Neuronal stem cell (in vitro differentiated cells): ENCODE measurements at regions not wholly inside any gene's neighbourhood (a gene's known extent, or its start where the extent isn't known, plus 50 kb on each side); places are given as distances from the start of the nearest gene placed in this dataset.
"Not testable (repeated sequence)": the region's sequence is repeated elsewhere in the genome, so short reads cannot be mapped to it uniquely, and the experiment has no call there.

Experiments
- DNase-seq: peaks from one replicate; pipeline ENCODE4 v3.0.0-alpha.2; 2013; ENCODE audit warnings: low spot score
- H2AFZ ChIP-seq: one replicate; pipeline ENCODE4 v1.6.1; 2013; ENCODE audit warnings: mild to moderate bottlenecking, low read length, inconsistent platforms
- H2AK5ac ChIP-seq: 2 replicates; pipeline ENCODE4 v1.6.1; 2013; ENCODE audit warnings: low read depth, mild to moderate bottlenecking, inconsistent platforms, low read length, moderate library complexity, mixed read lengths
- H2BK120ac ChIP-seq: 2 replicates; pipeline ENCODE4 v1.6.1; 2013; ENCODE audit warnings: low read depth, mild to moderate bottlenecking, inconsistent platforms, low read length, moderate library complexity, mixed read lengths
- H2BK12ac ChIP-seq: one replicate; pipeline ENCODE4 v1.6.1; 2013; ENCODE audit warnings: low read length, inconsistent platforms
- H2BK15ac ChIP-seq: 2 replicates; pipeline ENCODE4 v1.6.1; 2013; ENCODE audit warnings: mild to moderate bottlenecking, low read length, inconsistent platforms, mixed read lengths
- H2BK5ac ChIP-seq: one replicate; pipeline ENCODE4 v1.6.1; 2013; ENCODE audit warnings: inconsistent platforms, mild to moderate bottlenecking, low read length, moderate library complexity
- H3K14ac ChIP-seq: one replicate; pipeline ENCODE4 v1.6.1; 2013; ENCODE audit warnings: low read length, inconsistent platforms
- H3K18ac ChIP-seq: 2 replicates; pipeline ENCODE4 v1.6.1; 2013; ENCODE audit warnings: low read length, inconsistent platforms
- H3K23ac ChIP-seq: 2 replicates; pipeline ENCODE4 v1.6.1; 2013; ENCODE audit warnings: low read depth, mild to moderate bottlenecking, mixed read lengths, low read length, inconsistent platforms; ENCODE audit not compliant: poor library complexity
- H3K27ac ChIP-seq: replicated peaks from 3 replicates; pipeline ENCODE4 v1.5.1; 2013; ENCODE audit warnings: low read length, inconsistent platforms
- H3K27me3 ChIP-seq, 3 experiments: 2 replicates each; pipeline ENCODE4 v1.6.1; 2013; ENCODE audit warnings: low read length in 3 of 3, mild to moderate bottlenecking in 2 of 3, inconsistent platforms in 1 of 3, low read depth in 1 of 3, mixed read lengths in 1 of 3, moderate library complexity in 1 of 3; ENCODE audit not compliant: control insufficient read depth in 3 of 3, insufficient read depth in 3 of 3
- H3K36me3 ChIP-seq, 2 donors: replicated peaks in 1 of 2; 2 replicates each; pipeline ENCODE4 v1.6.1; 2013; ENCODE audit warnings: low read length in 2 of 2; ENCODE audit not compliant: control insufficient read depth in 2 of 2, insufficient read depth in 2 of 2
- H3K4ac ChIP-seq: 2 replicates; pipeline ENCODE4 v1.6.1; 2013; ENCODE audit warnings: inconsistent platforms, mild to moderate bottlenecking, low read length, moderate library complexity
- H3K4me1 ChIP-seq, 2 donors: 1 replicate in 1 of 2; 2 replicates in 1 of 2; pipeline ENCODE4 v1.6.1; 2013; ENCODE audit warnings: low read length in 2 of 2, low read depth in 1 of 2; ENCODE audit not compliant: control insufficient read depth in 2 of 2, insufficient read depth in 1 of 2
- H3K4me2 ChIP-seq: one replicate; pipeline ENCODE4 v1.6.1; 2013; ENCODE audit warnings: mild to moderate bottlenecking, low read length, inconsistent platforms; ENCODE audit not compliant: insufficient read depth, poor library complexity, severe bottlenecking
- H3K4me3 ChIP-seq, 2 donors: 2 replicates each; pipeline ENCODE4 v1.5.1; 2013; ENCODE audit warnings: low read length in 2 of 2, mild to moderate bottlenecking in 2 of 2, inconsistent platforms in 1 of 2, moderate library complexity in 1 of 2
- H3K79me1 ChIP-seq: one replicate; pipeline ENCODE4 v1.6.1; 2013; ENCODE audit warnings: low read depth, mild to moderate bottlenecking, inconsistent platforms, low read length, moderate library complexity
- H3K9ac ChIP-seq: one replicate; pipeline ENCODE4 v1.6.1; 2013; ENCODE audit warnings: mild to moderate bottlenecking, low read depth, low read length, inconsistent platforms; ENCODE audit not compliant: poor library complexity
- H3K9me3 ChIP-seq, 2 donors: replicated peaks in 1 of 2; 2 replicates each; pipeline versions ENCODE3 to v1.6.1; 2013; ENCODE audit warnings: low read length in 2 of 2, mild to moderate bottlenecking in 2 of 2, inconsistent platforms in 1 of 2, low read depth in 1 of 2, mixed read lengths in 1 of 2, moderate library complexity in 1 of 2; ENCODE audit not compliant: control insufficient read depth in 2 of 2, insufficient read depth in 1 of 2
- H4K8ac ChIP-seq: one replicate; pipeline ENCODE4 v1.6.1; 2013; ENCODE audit warnings: low read depth, mild to moderate bottlenecking, inconsistent platforms, low read length, moderate library complexity
- H4K91ac ChIP-seq: one replicate; pipeline ENCODE4 v1.6.1; 2013; ENCODE audit warnings: low read length, low read depth, mild to moderate bottlenecking, inconsistent platforms; ENCODE audit not compliant: poor library complexity
- WGBS, 2 donors: extraction: QIAGEN DNeasy Blood & Tissue Kit; methylation state at CpG; one replicate each; pipeline ENCODE4 v1.1.7; 2013; ENCODE audit warnings: missing lambda C conversion rate in 2 of 2, mixed read lengths in 1 of 2; ENCODE audit not compliant: insufficient read length in 2 of 2, insufficient replicate concordance in 1 of 2; ENCODE audit errors: extremely low coverage in 2 of 2; 5-methylcytosine and 5-hydroxymethylcytosine counted together

GRCh38 chr2:59752512-59752911 is 800.9 kb downstream of the BCL11A start:
- H3K27ac ChIP-seq: no peak overlapping the region
- no peaks in the 10 kb centered on the region for H3K27me3 ChIP-seq
- no peak overlapping the region for H2AFZ ChIP-seq
- no peak overlapping the region for H3K4me2 ChIP-seq
- H3K23ac ChIP-seq: no peak overlapping the region
- no CpG with 5 or more reads among the region's 1 CpG for WGBS, 2 donors
- H3K4ac ChIP-seq: no peak overlapping the region
- no peak overlapping the region for H3K14ac ChIP-seq
- H4K8ac ChIP-seq: no peak overlapping the region
- no peaks in the 10 kb centered on the region for H3K36me3 ChIP-seq
- H2BK15ac ChIP-seq: no peak overlapping the region
- no peaks in the 10 kb centered on the region for H3K9me3 ChIP-seq
- H2BK5ac ChIP-seq: no peak overlapping the region
- no peak overlapping the region for H2BK12ac ChIP-seq
- DNase-seq: no peak
- H3K9ac ChIP-seq: no peak overlapping the region
- H3K79me1 ChIP-seq: no peaks in the 10 kb centered on the region
- H3K4me3 ChIP-seq: no peak overlapping the region
- no peak overlapping the region for H2AK5ac ChIP-seq
- H2BK120ac ChIP-seq: no peak overlapping the region
- H3K18ac ChIP-seq: no peak overlapping the region
- no peak overlapping the region for H4K91ac ChIP-seq
- no peaks in the 10 kb centered on the region for H3K4me1 ChIP-seq

DNA sequence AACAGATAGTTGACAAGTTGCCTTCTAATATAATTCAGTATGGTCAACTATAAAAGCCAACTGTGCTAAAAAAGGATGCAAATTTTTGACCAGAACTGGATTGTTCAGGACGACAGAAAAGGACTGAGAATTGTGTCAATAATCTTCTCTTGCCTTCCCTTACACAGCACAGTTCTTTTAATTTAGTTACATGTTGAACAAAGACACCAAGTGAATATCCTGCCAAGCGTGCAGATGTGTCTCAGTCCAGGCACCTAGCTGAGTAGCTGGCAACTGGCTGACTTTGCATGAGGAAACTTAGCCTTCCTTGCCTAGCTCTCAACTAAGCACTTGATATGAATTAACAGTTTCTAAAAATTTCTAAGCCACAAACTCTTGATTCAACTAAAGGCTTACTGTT is 801.4 kb downstream of the BCL11A start:
- H2BK15ac ChIP-seq: no peak overlapping the region
- no peaks in the 10 kb centered on the region for H3K27me3 ChIP-seq
- no peak overlapping the region for H3K23ac ChIP-seq
- H3K27ac ChIP-seq: no peak overlapping the region
- H3K14ac ChIP-seq: no peak overlapping the region
- no peaks in the 10 kb centered on the region for H3K36me3 ChIP-seq
- H2AK5ac ChIP-seq: no peak overlapping the region
- H4K91ac ChIP-seq: no peak overlapping the region
- H3K4me2 ChIP-seq: no peak overlapping the region
- H3K4me3 ChIP-seq: no peak overlapping the region
- H2AFZ ChIP-seq: no peak overlapping the region
- no peak for DNase-seq
- no peak overlapping the region for H2BK120ac ChIP-seq
- H2BK5ac ChIP-seq: no peak overlapping the region
- no peak overlapping the region for H4K8ac ChIP-seq
- H2BK12ac ChIP-seq: no peak overlapping the region
- H3K18ac ChIP-seq: no peak overlapping the region
- H3K4ac ChIP-seq: no peak overlapping the region
- no peaks in the 10 kb centered on the region for H3K4me1 ChIP-seq
- no peak overlapping the region for H3K9ac ChIP-seq
- H3K9me3 ChIP-seq: no peaks in the 10 kb centered on the region
- no CpG with 5 or more reads among the region's 2 CpGs for WGBS, 2 donors
- no peaks in the 10 kb centered on the region for H3K79me1 ChIP-seq

DNA sequence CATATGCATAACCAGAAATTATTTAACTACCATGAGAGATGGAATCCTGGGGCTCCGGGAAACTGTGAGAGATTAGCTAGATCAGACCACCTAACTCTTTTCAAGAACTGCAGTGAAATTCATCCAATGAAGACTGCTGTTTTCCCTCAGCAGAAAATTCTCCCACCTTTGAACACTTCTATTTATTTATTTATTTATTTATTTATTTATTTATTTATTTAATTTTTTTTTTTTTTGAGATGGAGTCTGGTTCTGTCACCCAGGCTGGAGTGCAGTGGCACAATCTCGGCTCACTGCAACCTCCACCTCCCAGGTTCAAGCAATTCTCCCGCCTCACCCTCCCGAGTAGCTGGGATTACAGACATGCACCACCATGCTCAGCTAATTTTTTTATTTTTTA is 802.2 kb downstream of the BCL11A start:
- not testable (repeated sequence) for H4K91ac ChIP-seq, H3K4ac ChIP-seq, H3K4me1 ChIP-seq, H2BK5ac ChIP-seq, H3K4me2 ChIP-seq, DNase-seq, H3K27ac ChIP-seq, H3K23ac ChIP-seq, H2AFZ ChIP-seq, H3K79me1 ChIP-seq, H2BK12ac ChIP-seq, H3K18ac ChIP-seq, H3K27me3 ChIP-seq, H3K36me3 ChIP-seq, H2BK15ac ChIP-seq, H4K8ac ChIP-seq, H2AK5ac ChIP-seq, H3K14ac ChIP-seq, H2BK120ac ChIP-seq, H3K4me3 ChIP-seq, H3K9ac ChIP-seq, H3K9me3 ChIP-seq
- WGBS, 2 donors: no CpG with 5 or more reads among the region's 4 CpGs

- H4K8ac ChIP-seq: no peak overlapping the region
- no peak overlapping the region for H3K23ac ChIP-seq
- DNase-seq: no peak
- no peaks in the 10 kb centered on the region for H3K27me3 ChIP-seq
- no peaks in the 10 kb centered on the region for H3K4me1 ChIP-seq
- H3K79me1 ChIP-seq: no peaks in the 10 kb centered on the region
- no peak overlapping the region for H3K18ac ChIP-seq
- H3K27ac ChIP-seq: no peak overlapping the region
- H3K9me3 ChIP-seq: no peaks in the 10 kb centered on the region
- H2BK15ac ChIP-seq: no peak overlapping the region
- WGBS, 2 donors: no CpG with 5 or more reads among the region's 1 CpG
- no peak overlapping the region for H3K9ac ChIP-seq
- no peak overlapping the region for H4K91ac ChIP-seq
- no peak overlapping the region for H2AFZ ChIP-seq
- no peak overlapping the region for H2BK12ac ChIP-seq
- no peak overlapping the region for H2BK5ac ChIP-seq
- no peak overlapping the region for H2BK120ac ChIP-seq
- no peaks in the 10 kb centered on the region for H3K36me3 ChIP-seq
- H3K14ac ChIP-seq: no peak overlapping the region
- H3K4me3 ChIP-seq: no peak overlapping the region
- no peak overlapping the region for H3K4ac ChIP-seq
- no peak overlapping the region for H2AK5ac ChIP-seq
- H3K4me2 ChIP-seq: no peak overlapping the region
These were observed 807.2 kb downstream of the BCL11A start for GRCh38 chr2:59746291-59746690.
